KOPT-K1 (cell line): ENCODE measurements at regions not wholly inside any gene's neighbourhood (a gene's known extent, or its start where the extent isn't known, plus 50 kb on each side); places are given as distances from the start of the nearest gene placed in this dataset.
A peak's percentile ranks its signal among the peaks of the same experiment; 100 is the strongest.

ENCODE experiments used
- H3K27ac ChIP-seq: fragments of 200-600 bp; sonication (generic); 2 replicates; pipeline ENCODE4 v1.5.1; 2016; ENCODE audit warnings: antibody characterized with exemption, mild to moderate bottlenecking, low read depth, low read length; ENCODE audit not compliant: poor library complexity, severe bottlenecking
- H3K36me3 ChIP-seq: fragments of 200-600 bp; sonication (generic); 2 replicates; pipeline ENCODE4 v1.5.1; 2017; ENCODE audit warnings: antibody characterized with exemption, mild to moderate bottlenecking, low read length, moderate library complexity; ENCODE audit not compliant: insufficient read depth
- H3K9me3 ChIP-seq: fragments of 200-600 bp; sonication (generic); 2 replicates; pipeline ENCODE4 v1.5.1; 2017; ENCODE audit warnings: antibody characterized with exemption, low read length, mild to moderate bottlenecking; ENCODE audit not compliant: insufficient read depth, poor library complexity, severe bottlenecking

- Histone ChIP-seq H3K9me3 (no peaks in the 10 kb centered on the region), H3K36me3 (no peaks in the 10 kb centered on the region), H3K27ac (no peak overlapping the region)
Observed at GRCh38 chr15:69661871-69662644, 209.4 kb downstream of the RPLP1 start.

- no peaks in the 10 kb centered on the region for H3K36me3 ChIP-seq
- H3K9me3 ChIP-seq: no peaks in the 10 kb centered on the region
- H3K27ac ChIP-seq: no peak overlapping the region
Observed at GRCh38 chr15:69662645-69663000, 210.0 kb downstream of the RPLP1 start.

- no peaks in the 10 kb centered on the region for H3K36me3 ChIP-seq
- H3K27ac ChIP-seq: no peak overlapping the region
- no peaks in the 10 kb centered on the region for H3K9me3 ChIP-seq
Observed at GRCh38 chr15:69663441-69663840, 210.8 kb downstream of the RPLP1 start.

GRCh38 chr15:69663982-69664381 lies 211.4 kb downstream of the RPLP1 start:
- Histone ChIP-seq H3K36me3 (no peaks in the 10 kb centered on the region), H3K27ac (no peak overlapping the region), H3K9me3 (no peaks in the 10 kb centered on the region)

GRCh38 chr15:69664572-69665571 lies 212.3 kb downstream of the RPLP1 start:
- Histone ChIP-seq H3K9me3 (no peaks in the 10 kb centered on the region), H3K36me3 (no peaks in the 10 kb centered on the region), H3K27ac (no peak overlapping the region)

- no peaks in the 10 kb centered on the region for H3K9me3 ChIP-seq
- peak overlapping the region; percentile 32 for H3K27ac ChIP-seq
- no peaks in the 10 kb centered on the region for H3K36me3 ChIP-seq
Observed at GRCh38 chr15:69665641-69666111, 213.1 kb downstream of the RPLP1 start.

GRCh38 chr15:69666441-69666882 lies 213.8 kb downstream of the RPLP1 start:
- Histone ChIP-seq H3K36me3 (no peaks in the 10 kb centered on the region), H3K27ac (no peak overlapping the region), H3K9me3 (no peaks in the 10 kb centered on the region)

GRCh38 chr15:69666921-69667811 lies 214.5 kb downstream of the RPLP1 start:
- H3K36me3 ChIP-seq: no peaks in the 10 kb centered on the region
- H3K9me3 ChIP-seq: no peaks in the 10 kb centered on the region
- no peak overlapping the region for H3K27ac ChIP-seq

- Histone ChIP-seq H3K36me3 (no peaks in the 10 kb centered on the region), H3K9me3 (no peaks in the 10 kb centered on the region), H3K27ac (peak overlapping the region; percentile 48)
Observed at GRCh38 chr15:69668039-69668705, 215.6 kb downstream of the RPLP1 start.

- Histone ChIP-seq H3K36me3 (no peaks in the 10 kb centered on the region), H3K27ac (peak overlapping the region; percentile 48), H3K9me3 (no peaks in the 10 kb centered on the region)
Observed at GRCh38 chr15:69668963-69669362, 216.3 kb downstream of the RPLP1 start.

- Histone ChIP-seq H3K9me3 (no peaks in the 10 kb centered on the region), H3K36me3 (no peaks in the 10 kb centered on the region), H3K27ac (peak overlapping the region; percentile 48)
Observed at GRCh38 chr15:69669446-69669845, 216.8 kb downstream of the RPLP1 start.

GRCh38 chr15:69673291-69673881 lies 220.8 kb downstream of the RPLP1 start:
- H3K27ac ChIP-seq: no peak overlapping the region
- no peaks in the 10 kb centered on the region for H3K9me3 ChIP-seq
- H3K36me3 ChIP-seq: no peaks in the 10 kb centered on the region

- no peaks in the 10 kb centered on the region for H3K9me3 ChIP-seq
- no peaks in the 10 kb centered on the region for H3K36me3 ChIP-seq
- H3K27ac ChIP-seq: no peak overlapping the region
Observed at GRCh38 chr15:69675731-69676130, 223.1 kb downstream of the RPLP1 start.

GRCh38 chr15:69677403-69677802 lies 224.8 kb downstream of the RPLP1 start:
- Histone ChIP-seq H3K36me3 (no peaks in the 10 kb centered on the region), H3K9me3 (no peaks in the 10 kb centered on the region), H3K27ac (no peak overlapping the region)
